Neural progenitor cell (in vitro differentiated cells): ENCODE measurements at regions not wholly inside any gene's neighbourhood (a gene's known extent, or its start where the extent isn't known, plus 50 kb on each side); places are given as distances from the start of the nearest gene placed in this dataset.
"Not testable (repeated sequence)": the region's sequence is repeated elsewhere in the genome, so short reads cannot be mapped to it uniquely, and the experiment has no call there.

Experiments
- DNase-seq: peaks from one replicate; pipeline ENCODE4 v3.0.0-alpha.2; 2016; ENCODE audit warnings: low spot score
- H2AFZ ChIP-seq: fragments of 200-600 bp; sonication (generic); replicated peaks from 2 replicates; pipeline ENCODE4 v1.6.1; 2016; ENCODE audit warnings: antibody characterized with exemption
- H3F3A ChIP-seq: fragments of 200-600 bp; sonication (generic); 2 replicates; pipeline ENCODE4 v1.6.1; 2016; ENCODE audit warnings: antibody characterized with exemption, low read depth
- H3K27ac ChIP-seq: fragments of 200-600 bp; sonication (generic); 2 replicates; pipeline ENCODE4 v1.5.1; 2016; ENCODE audit warnings: mild to moderate bottlenecking
- H3K27me3 ChIP-seq: fragments of 200-600 bp; sonication (generic); 2 replicates; pipeline ENCODE4 v1.6.1; 2016; ENCODE audit warnings: mild to moderate bottlenecking, moderate library complexity
- H3K36me3 ChIP-seq: fragments of 200-600 bp; sonication (generic); 2 replicates; pipeline ENCODE4 v1.5.1; 2016
- H3K4me1 ChIP-seq: fragments of 200-600 bp; sonication (generic); 2 replicates; pipeline ENCODE4 v1.6.1; 2016; ENCODE audit warnings: mixed run types
- H3K4me2 ChIP-seq: fragments of 200-600 bp; sonication (generic); 2 replicates; pipeline ENCODE4 v1.6.1; 2016
- H3K4me3 ChIP-seq: fragments of 200-600 bp; sonication (generic); 2 replicates; pipeline ENCODE4 v1.5.1; 2016
- H3K79me2 ChIP-seq: fragments of 200-600 bp; sonication (generic); 2 replicates; pipeline ENCODE4 v1.6.1; 2016; ENCODE audit warnings: low read depth
- H3K9ac ChIP-seq: fragments of 200-600 bp; sonication (generic); 2 replicates; pipeline ENCODE4 v1.6.1; 2016
- H3K9me3 ChIP-seq: fragments of 200-600 bp; sonication (generic); 2 replicates; pipeline ENCODE4 v1.5.1; 2016; ENCODE audit warnings: low read depth
- H4K20me1 ChIP-seq: fragments of 200-600 bp; sonication (generic); 2 replicates; pipeline ENCODE4 v1.6.1; 2016; ENCODE audit warnings: low read depth
- H3K27ac Mint-ChIP-seq: 3 replicates; pipeline ENCODE4 v1.8.0; 2021; ENCODE audit warnings: mixed read lengths
- H3K27me3 Mint-ChIP-seq: 2 replicates; pipeline ENCODE4 v1.8.0; 2022; ENCODE audit warnings: low read depth, mild to moderate bottlenecking, inconsistent platforms, moderate library complexity, mixed read lengths; ENCODE audit not compliant: insufficient read depth
- H3K36me3 Mint-ChIP-seq: 3 replicates; pipeline ENCODE4 v1.8.0; 2021; ENCODE audit warnings: mixed read lengths
- H3K4me1 Mint-ChIP-seq: 3 replicates; pipeline ENCODE4 v1.8.0; 2021; ENCODE audit warnings: mixed read lengths
- H3K4me3 Mint-ChIP-seq: 3 replicates; pipeline ENCODE4 v1.8.0; 2021; ENCODE audit warnings: mild to moderate bottlenecking, moderate library complexity, mixed read lengths
- H3K9me3 Mint-ChIP-seq: 3 replicates; pipeline ENCODE4 v1.8.0; 2020; ENCODE audit warnings: mixed read lengths
- EZH2 ChIP-seq: fragments of 200-600 bp; sonication (generic); IDR thresholded peaks from 2 replicates; pipeline ENCODE4 v1.6.1; 2017; ENCODE audit warnings: antibody characterized with exemption, mild to moderate bottlenecking, moderate library complexity
- EZH2phosphoT487 ChIP-seq: fragments of 200-600 bp; sonication (generic); IDR thresholded peaks from 2 replicates; pipeline ENCODE4 v1.6.1; 2017; ENCODE audit warnings: antibody characterized with exemption
- TF ChIP-seq, protein P1 (sequence below): fragments of 200-600 bp; sonication (generic); IDR thresholded peaks from 2 replicates; pipeline ENCODE4 v1.5.1; 2017; ENCODE audit warnings: antibody characterized with exemption, mild to moderate bottlenecking

DNA sequence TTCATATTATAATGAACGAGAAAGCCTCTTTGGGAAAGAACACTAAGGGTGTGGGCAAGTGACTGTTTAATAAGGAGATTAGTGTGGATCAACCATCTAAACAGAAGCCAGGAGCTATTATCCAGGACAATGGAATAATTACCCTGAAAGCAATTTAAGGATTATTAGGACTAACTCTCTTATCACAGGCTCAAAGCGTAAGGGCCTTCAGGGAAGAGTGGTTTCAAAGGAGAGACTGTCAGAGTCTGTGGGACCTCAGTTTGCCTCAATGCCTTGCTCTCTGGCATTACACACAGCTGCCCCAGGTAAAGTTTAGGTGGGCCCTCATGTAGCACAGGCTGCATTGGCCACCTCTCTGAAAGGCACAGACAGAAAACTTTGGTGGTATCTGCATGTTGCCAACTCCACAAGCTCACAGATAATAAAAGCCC is 717.2 kb upstream of the ADGRL3 start:
- peak; percentile 33 for DNase-seq
- peaks cover 4% of the 10 kb centered on the region for H3K4me1 Mint-ChIP-seq
- no peak overlapping the region for H2AFZ ChIP-seq
- no peak overlapping the region for H3K9ac ChIP-seq
- H4K20me1 ChIP-seq: no peaks in the 10 kb centered on the region
- no peaks in the 10 kb centered on the region for H3K9me3 ChIP-seq
- no peaks in the 10 kb centered on the region for H3K36me3 Mint-ChIP-seq
- H3K4me3 ChIP-seq: no peak overlapping the region
- H3K9me3 Mint-ChIP-seq: peaks cover 2% of the 10 kb centered on the region
- peaks cover 13% of the 10 kb centered on the region for H3K27me3 Mint-ChIP-seq
- no peaks in the 10 kb centered on the region for H3K36me3 ChIP-seq
- H3K4me3 Mint-ChIP-seq: no peak overlapping the region
- no peak overlapping the region for H3K27ac Mint-ChIP-seq
- TF ChIP-seq EZH2 (no peak), EZH2phosphoT487 (no peak)
- TF ChIP-seq, protein P1, sequence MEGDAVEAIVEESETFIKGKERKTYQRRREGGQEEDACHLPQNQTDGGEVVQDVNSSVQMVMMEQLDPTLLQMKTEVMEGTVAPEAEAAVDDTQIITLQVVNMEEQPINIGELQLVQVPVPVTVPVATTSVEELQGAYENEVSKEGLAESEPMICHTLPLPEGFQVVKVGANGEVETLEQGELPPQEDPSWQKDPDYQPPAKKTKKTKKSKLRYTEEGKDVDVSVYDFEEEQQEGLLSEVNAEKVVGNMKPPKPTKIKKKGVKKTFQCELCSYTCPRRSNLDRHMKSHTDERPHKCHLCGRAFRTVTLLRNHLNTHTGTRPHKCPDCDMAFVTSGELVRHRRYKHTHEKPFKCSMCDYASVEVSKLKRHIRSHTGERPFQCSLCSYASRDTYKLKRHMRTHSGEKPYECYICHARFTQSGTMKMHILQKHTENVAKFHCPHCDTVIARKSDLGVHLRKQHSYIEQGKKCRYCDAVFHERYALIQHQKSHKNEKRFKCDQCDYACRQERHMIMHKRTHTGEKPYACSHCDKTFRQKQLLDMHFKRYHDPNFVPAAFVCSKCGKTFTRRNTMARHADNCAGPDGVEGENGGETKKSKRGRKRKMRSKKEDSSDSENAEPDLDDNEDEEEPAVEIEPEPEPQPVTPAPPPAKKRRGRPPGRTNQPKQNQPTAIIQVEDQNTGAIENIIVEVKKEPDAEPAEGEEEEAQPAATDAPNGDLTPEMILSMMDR: no peak
- peak overlapping the region; percentile 37 for H3K27ac ChIP-seq
- no peaks in the 10 kb centered on the region for H3K79me2 ChIP-seq
- H3F3A ChIP-seq: peaks cover 7% of the 10 kb centered on the region
- peaks cover 15% of the 10 kb centered on the region for H3K4me1 ChIP-seq
- no peaks in the 10 kb centered on the region for H3K27me3 ChIP-seq
- peak overlapping the region; percentile 60 for H3K4me2 ChIP-seq

DNA sequence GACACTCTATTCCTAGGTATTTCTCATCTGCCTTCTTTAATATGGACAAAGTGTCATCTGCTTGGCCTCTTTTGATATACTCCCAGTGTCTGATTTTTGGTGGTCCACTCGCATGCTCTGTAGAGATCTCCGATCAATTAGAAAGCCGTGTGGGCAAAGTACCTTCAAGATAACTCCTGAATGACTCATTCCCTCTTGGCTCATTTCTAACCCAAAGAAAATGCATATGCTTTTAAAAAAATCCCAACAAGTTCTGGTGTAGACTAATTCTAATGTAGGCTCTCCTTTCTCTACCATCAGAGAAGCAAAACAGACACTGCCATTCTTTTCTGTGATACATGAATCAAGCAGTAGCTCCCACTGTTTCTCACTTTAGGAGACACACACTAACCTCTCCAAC is 714.9 kb upstream of the ADGRL3 start:
- H3K4me1 Mint-ChIP-seq: peaks cover 4% of the 10 kb centered on the region
- TF ChIP-seq EZH2phosphoT487: no peak
- TF ChIP-seq, protein P1: no peak
- no peak for TF ChIP-seq EZH2
- Histone ChIP-seq H3K9me3 (no peaks in the 10 kb centered on the region), H3K4me2 (no peak overlapping the region), H4K20me1 (no peaks in the 10 kb centered on the region), H3K9ac (no peak overlapping the region), H3K4me1 (peaks cover 15% of the 10 kb centered on the region), H3K27me3 (no peaks in the 10 kb centered on the region), H2AFZ (no peak overlapping the region), H3K36me3 (no peaks in the 10 kb centered on the region), H3F3A (peaks cover 7% of the 10 kb centered on the region), H3K79me2 (no peaks in the 10 kb centered on the region), H3K27ac (no peak overlapping the region), H3K4me3 (no peak overlapping the region)
- peaks cover 13% of the 10 kb centered on the region for H3K27me3 Mint-ChIP-seq
- H3K36me3 Mint-ChIP-seq: no peaks in the 10 kb centered on the region
- peaks cover 2% of the 10 kb centered on the region for H3K9me3 Mint-ChIP-seq
- no peak overlapping the region for H3K4me3 Mint-ChIP-seq
- H3K27ac Mint-ChIP-seq: no peak overlapping the region
- no peak for DNase-seq

DNA sequence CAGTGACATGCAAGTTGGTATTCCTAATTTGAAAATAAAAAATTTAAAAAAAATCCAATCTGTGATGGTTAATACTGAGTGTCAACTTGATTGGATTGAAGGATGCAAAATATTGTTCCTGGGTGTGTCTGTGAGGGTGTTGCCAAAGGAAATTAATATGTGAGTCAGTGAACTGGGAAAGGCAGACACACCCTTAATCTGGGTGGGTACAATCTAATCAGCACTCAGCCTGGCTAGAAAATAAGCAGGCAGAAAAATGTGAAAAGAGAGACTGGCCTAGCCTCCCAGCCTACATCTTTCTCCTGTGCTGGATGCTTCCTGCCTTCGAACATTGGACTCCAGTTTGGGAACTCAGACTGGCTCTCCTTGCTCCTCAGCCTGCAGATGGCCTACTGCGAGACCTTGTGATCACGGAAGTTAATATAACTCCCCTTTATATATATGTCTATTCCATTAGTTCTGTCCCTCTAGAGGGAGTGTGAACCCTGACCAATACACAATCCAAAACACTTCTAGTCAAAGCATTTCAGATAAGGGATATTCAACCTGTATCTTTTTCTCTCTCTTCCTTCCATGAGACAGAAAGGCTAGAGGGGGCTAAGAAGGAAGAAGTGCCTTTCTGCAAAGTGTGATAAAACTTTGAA is 712.9 kb upstream of the ADGRL3 start:
- H3K27ac ChIP-seq, H3F3A ChIP-seq, H4K20me1 ChIP-seq, H3K9me3 ChIP-seq, H3K27ac Mint-ChIP-seq, H3K4me3 Mint-ChIP-seq, H3K4me3 ChIP-seq, H3K9ac ChIP-seq, H3K79me2 ChIP-seq, H3K27me3 ChIP-seq, H3K4me2 ChIP-seq, H3K4me1 Mint-ChIP-seq, H3K36me3 Mint-ChIP-seq, DNase-seq, H3K36me3 ChIP-seq, H3K9me3 Mint-ChIP-seq: not testable (repeated sequence)
- H3K27me3 Mint-ChIP-seq: peaks cover 13% of the 10 kb centered on the region
- Histone ChIP-seq H3K4me1 (peaks cover 15% of the 10 kb centered on the region), H2AFZ (peak overlapping the region; percentile 18)

DNA sequence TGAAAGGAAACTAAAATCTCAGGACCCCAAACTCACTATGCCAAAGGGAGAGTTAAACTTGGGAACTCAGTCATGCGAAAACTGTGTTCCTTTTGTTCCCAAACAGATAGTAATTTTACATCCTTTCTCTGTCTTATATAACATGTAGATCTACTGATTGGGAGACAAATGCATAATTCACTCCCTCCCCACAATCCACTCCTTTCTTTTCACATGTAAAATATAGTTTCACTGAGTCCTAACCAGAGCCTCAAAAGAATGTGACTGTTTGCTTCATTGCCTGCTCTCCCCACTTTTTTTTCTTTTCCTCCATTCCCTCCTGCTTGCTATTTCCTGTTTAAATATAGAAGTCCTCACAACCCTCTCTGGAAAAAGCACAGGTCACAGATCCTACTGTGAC is 699.3 kb upstream of the ADGRL3 start:
- Histone ChIP-seq H3K36me3 (no peaks in the 10 kb centered on the region), H4K20me1 (no peaks in the 10 kb centered on the region), H3K9me3 (no peaks in the 10 kb centered on the region), H3K4me1 (no peaks in the 10 kb centered on the region), H2AFZ (peak overlapping the region; percentile 7), H3F3A (no peaks in the 10 kb centered on the region), H3K9ac (no peak overlapping the region), H3K27me3 (no peaks in the 10 kb centered on the region), H3K27ac (no peak overlapping the region), H3K4me3 (no peak overlapping the region), H3K4me2 (no peak overlapping the region), H3K79me2 (no peaks in the 10 kb centered on the region)
- no peak for DNase-seq
- Mint-ChIP-seq H3K9me3 (peaks cover 2% of the 10 kb centered on the region), H3K36me3 (no peaks in the 10 kb centered on the region), H3K4me3 (no peak overlapping the region), H3K27ac (peak overlapping the region; percentile 85), H3K27me3 (peaks cover 2% of the 10 kb centered on the region), H3K4me1 (peaks cover 18% of the 10 kb centered on the region)
- TF ChIP-seq, protein P1: no peak
- no peak for TF ChIP-seq EZH2
- no peak for TF ChIP-seq EZH2phosphoT487
